ENCODE measurements at regions not wholly inside any gene's neighbourhood (a gene's known extent, or its start where the extent isn't known, plus 50 kb on each side); places are given as distances from the start of the nearest gene placed in this dataset.

GRCh38 chr1:30028939-30029338, 694.4 kb downstream of the MATN1 start:
- no peak for TF ChIP-seq GATA2 (IDR thresholded peaks at IDR 0.05; ENCODE audit: low read depth, low read length)
- TF ChIP-seq GATA3 (IDR thresholded peaks at IDR 0.05; ENCODE audit: low read depth, low read length), result no peak

Data from SH-SY5Y (cell line).